ENCODE measurements at regions not wholly inside any gene's neighbourhood (a gene's known extent, or its start where the extent isn't known, plus 50 kb on each side); places are given as distances from the start of the nearest gene placed in this dataset.

- TF ChIP-seq, protein P1, sequence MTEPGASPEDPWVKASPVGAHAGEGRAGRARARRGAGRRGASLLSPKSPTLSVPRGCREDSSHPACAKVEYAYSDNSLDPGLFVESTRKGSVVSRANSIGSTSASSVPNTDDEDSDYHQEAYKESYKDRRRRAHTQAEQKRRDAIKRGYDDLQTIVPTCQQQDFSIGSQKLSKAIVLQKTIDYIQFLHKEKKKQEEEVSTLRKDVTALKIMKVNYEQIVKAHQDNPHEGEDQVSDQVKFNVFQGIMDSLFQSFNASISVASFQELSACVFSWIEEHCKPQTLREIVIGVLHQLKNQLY (CRISPR knock-in tag; conservative IDR thresholded peaks at IDR 0.05): no peak
- TF ChIP-seq ZNF655 (CRISPR knock-in tag; IDR thresholded peaks at IDR 0.05) (no peak), SRSF9 (IDR thresholded peaks at IDR 0.05; ENCODE audit: borderline replicate concordance, low read depth, low read length) (no peak), XRCC3 (IDR thresholded peaks at IDR 0.05) (no peak), C11orf30 (IDR thresholded peaks at IDR 0.05; ENCODE audit: low read depth) (peak; percentile 44; the same call in 1 of the 2 replicates), TCFL5 (CRISPR knock-in tag; conservative IDR thresholded peaks at IDR 0.05) (no peak)
These were observed 803.6 kb downstream of the GLUD2 start (continued) for GRCh38 chrX:121851033-121851432.

DNA sequence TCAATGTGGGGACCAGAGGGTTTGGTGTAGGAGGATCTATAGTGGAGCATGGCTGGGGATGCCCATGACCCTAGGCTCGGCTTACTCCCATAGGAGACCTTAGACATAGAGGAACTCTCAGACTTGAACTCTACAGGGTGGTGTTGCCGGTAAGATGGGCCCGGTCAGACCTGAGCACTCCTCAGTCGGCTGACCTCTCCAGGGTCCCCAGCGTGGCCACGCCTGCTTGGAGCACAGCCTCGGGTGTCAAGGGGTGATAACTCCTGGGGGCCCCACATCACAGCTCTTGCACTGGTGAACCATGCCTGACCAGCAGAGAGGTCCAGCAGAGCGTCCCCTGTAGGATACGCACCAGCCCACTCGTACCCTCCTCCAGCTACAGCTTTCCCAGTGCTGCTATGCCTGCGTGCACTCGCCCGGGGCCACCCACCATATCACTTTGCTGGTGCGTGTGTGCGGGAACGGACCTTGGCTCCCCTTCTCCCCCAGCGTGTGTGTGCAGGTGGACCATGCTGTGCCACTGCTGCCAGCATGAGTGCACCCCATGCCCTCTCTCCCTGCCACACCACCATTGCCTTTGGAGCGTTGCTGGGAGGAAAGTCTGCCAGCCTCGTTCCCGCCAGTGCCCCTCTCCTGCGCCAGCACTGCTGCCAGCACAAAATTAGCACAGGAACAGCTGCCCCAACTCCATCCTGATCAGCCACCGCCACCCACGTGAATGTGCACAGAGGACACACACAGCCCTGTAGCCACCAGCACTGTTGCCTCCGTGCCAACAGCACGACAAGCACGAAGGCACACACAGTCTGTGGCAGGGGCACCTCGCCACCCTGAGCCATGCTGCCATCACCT, 806.6 kb downstream of the GLUD2 start:
- 40% methylated on average over 17 of the region's 27 CpGs for WGBS (ENCODE audit: insufficient coverage, low coverage, missing lambda C conversion rate)
- no peaks in the 10 kb centered on the region for H3K36me3 ChIP-seq (ENCODE audit: control insufficient read depth, insufficient read depth, low read length)
- H4K20me1 ChIP-seq (replicated peaks; ENCODE audit: control insufficient read depth, insufficient read depth, low read length): no peaks in the 10 kb centered on the region
- H3K9ac ChIP-seq (ENCODE audit: insufficient read depth in 1 of 2, low read depth in 2 of 2, low read length in 2 of 2): no peak overlapping the region
- CTCF ChIA-PET (ENCODE audit: low intra/inter-chr PET ratio): no interaction called here
- H2AFZ ChIP-seq (ENCODE audit: low read depth, low read length): no peak overlapping the region
- POLR2A ChIA-PET: no interaction called here
- no peak for ATAC-seq
- H3K27me3 ChIP-seq (ENCODE audit: control insufficient read depth in 2 of 2, insufficient read depth in 2 of 2, low read length in 2 of 2): no peaks in the 10 kb centered on the region
- no peak overlapping the region for H3K27ac ChIP-seq (ENCODE audit: extremely low read depth, low read depth, low read length)
- H3K4me1 ChIP-seq (replicated peaks in 1 of 2; ENCODE audit: control insufficient read depth in 2 of 2, insufficient read depth in 2 of 2, low read length in 2 of 2): peaks cover 0 to 8% of the 10 kb centered on the region in 2 experiments; a peak in 1 of 5 replicates
- no peak for DNase-seq (ENCODE audit: extremely low read depth in 1 of 4, low spot score in 3 of 4)
- no peak overlapping the region for H3K4me2 ChIP-seq (ENCODE audit: insufficient read depth, low read length)
- no peak for FAIRE-seq
- H3K79me2 ChIP-seq (ENCODE audit: control insufficient read depth, insufficient read depth, low read length): no peaks in the 10 kb centered on the region
- no TSS peak for BruUV-seq (replicated peaks)
- intact Hi-C loops (cut with micrococcal nuclease): no loop called here
- no peak overlapping the region for H3K4me3 ChIP-seq
- H3K9me3 ChIP-seq (replicated peaks; ENCODE audit: control insufficient read depth, insufficient read depth, low read depth, low read length): no peaks in the 10 kb centered on the region
- no peaks in the 10 kb centered on the region for H3K9me1 ChIP-seq (ENCODE audit: control insufficient read depth, insufficient read depth, low read length)
- in situ Hi-C loops (cut with MboI): no loop called here
- TF ChIP-seq PHB (CRISPR knock-in tag; IDR thresholded peaks at IDR 0.05) (no peak), SMAD3 (CRISPR knock-in tag; conservative IDR thresholded peaks at IDR 0.05) (no peak), ZNF584 (CRISPR knock-in tag; IDR thresholded peaks at IDR 0.05; ENCODE audit: low read depth) (no peak), ILF3 (IDR thresholded peaks at IDR 0.05; ENCODE audit: borderline replicate concordance) (no peak), POLR2AphosphoS2 (IDR thresholded peaks at IDR 0.05; ENCODE audit: low read length) (no peak), TEAD4 (IDR thresholded peaks at IDR 0.05; ENCODE audit: low read length) (no peak), TEAD4 (CRISPR knock-in tag; IDR thresholded peaks at IDR 0.05; ENCODE audit: borderline replicate concordance) (no peak), FOXJ2 (tag; IDR thresholded peaks at IDR 0.05) (no peak), HDAC3 (IDR thresholded peaks at IDR 0.05; ENCODE audit: borderline replicate concordance, partially characterized antibody) (no peak)
- TF ChIP-seq, protein P2, sequence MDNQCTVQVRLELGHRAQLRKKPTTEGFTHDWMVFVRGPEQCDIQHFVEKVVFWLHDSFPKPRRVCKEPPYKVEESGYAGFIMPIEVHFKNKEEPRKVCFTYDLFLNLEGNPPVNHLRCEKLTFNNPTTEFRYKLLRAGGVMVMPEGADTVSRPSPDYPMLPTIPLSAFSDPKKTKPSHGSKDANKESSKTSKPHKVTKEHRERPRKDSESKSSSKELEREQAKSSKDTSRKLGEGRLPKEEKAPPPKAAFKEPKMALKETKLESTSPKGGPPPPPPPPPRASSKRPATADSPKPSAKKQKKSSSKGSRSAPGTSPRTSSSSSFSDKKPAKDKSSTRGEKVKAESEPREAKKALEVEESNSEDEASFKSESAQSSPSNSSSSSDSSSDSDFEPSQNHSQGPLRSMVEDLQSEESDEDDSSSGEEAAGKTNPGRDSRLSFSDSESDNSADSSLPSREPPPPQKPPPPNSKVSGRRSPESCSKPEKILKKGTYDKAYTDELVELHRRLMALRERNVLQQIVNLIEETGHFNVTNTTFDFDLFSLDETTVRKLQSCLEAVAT (IDR thresholded peaks at IDR 0.05): no peak
- TF ChIP-seq, protein P3, sequence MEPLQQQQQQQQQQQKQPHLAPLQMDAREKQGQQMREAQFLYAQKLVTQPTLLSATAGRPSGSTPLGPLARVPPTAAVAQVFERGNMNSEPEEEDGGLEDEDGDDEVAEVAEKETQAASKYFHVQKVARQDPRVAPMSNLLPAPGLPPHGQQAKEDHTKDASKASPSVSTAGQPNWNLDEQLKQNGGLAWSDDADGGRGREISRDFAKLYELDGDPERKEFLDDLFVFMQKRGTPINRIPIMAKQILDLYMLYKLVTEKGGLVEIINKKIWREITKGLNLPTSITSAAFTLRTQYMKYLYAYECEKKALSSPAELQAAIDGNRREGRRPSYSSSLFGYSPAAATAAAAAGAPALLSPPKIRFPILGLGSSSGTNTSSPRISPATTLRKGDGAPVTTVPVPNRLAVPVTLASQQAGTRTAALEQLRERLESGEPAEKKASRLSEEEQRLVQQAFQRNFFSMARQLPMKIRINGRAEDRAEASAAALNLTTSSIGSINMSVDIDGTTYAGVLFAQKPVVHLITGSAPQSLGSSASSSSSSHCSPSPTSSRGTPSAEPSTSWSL (CRISPR knock-in tag; IDR thresholded peaks at IDR 0.05; ENCODE audit: borderline replicate concordance): no peak

All from K562 (cell line).